GM12892 (cell line): ENCODE measurements at regions not wholly inside any gene's neighbourhood (a gene's known extent, or its start where the extent isn't known, plus 50 kb on each side); places are given as distances from the start of the nearest gene placed in this dataset.

Experiments used
- DNase-seq: peaks from one replicate; pipeline ENCODE4 v3.0.0; 2011; ENCODE audit not compliant: insufficient read length
- FAIRE-seq: peaks from 2 replicates; lab custom pipeline; 2011; peaks lifted over from hg19 to GRCh38; lab: Jason Lieb, UNC
- POLR2A ChIP-seq: IDR thresholded peaks from 2 replicates; pipeline ENCODE4 v1.6.1; 2011; ENCODE audit warnings: low read depth, low read length, control low read depth
- POLR2AphosphoS5 ChIP-seq: IDR thresholded peaks from 2 replicates; pipeline ENCODE4 v1.6.1; 2011; ENCODE audit warnings: low read depth, low read length, control low read depth
- TAF1 ChIP-seq: IDR thresholded peaks from 2 replicates; pipeline ENCODE4 v1.6.1; 2011; ENCODE audit warnings: low read depth, mild to moderate bottlenecking, control low read depth, low read length, borderline replicate concordance

DNA sequence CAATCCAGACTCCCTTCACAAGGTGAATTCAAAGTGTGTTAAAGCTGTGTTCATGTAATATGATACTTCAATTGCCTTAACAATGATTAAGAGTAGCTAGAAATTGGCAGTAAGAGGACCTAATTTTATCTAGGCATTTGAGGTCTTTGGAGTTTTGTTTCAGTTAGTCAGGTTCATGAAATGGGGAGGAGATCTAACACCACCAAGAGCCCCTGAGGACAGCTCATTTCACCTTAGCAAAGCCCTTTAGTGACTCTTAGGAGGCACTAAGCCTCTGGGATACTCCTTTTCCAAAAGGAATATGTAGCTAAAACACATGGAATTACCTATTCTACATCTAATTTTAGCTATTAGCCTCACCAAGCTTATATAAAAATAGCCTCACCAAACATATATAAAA lies 716.5 kb upstream of the RAB6C start:
- DNase-seq (no peak), FAIRE-seq (no peak)
- TF ChIP-seq TAF1 (no peak), POLR2A (no peak), POLR2AphosphoS5 (no peak)

DNA sequence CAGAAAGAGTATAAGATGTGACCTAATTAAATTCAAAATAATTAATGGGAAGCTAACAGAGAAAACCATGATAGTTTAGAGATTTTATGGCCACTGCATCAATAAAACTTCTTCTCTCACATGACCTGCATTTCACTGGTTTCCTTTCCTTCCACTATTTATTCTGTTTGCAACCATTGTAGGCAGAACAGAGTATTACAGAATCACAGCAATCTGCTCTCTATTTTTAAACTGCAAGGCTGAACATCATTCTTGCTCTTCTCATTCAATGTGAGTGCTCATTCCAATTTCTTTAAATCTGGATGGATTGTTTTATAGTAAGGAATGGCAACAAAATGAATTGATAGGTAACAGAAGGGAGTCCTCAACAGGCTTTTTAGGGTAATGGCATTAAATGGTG lies 715.5 kb upstream of the RAB6C start:
- FAIRE-seq (no peak), DNase-seq (no peak)
- no peak for TF ChIP-seq POLR2A
- no peak for TF ChIP-seq POLR2AphosphoS5
- no peak for TF ChIP-seq TAF1

DNA sequence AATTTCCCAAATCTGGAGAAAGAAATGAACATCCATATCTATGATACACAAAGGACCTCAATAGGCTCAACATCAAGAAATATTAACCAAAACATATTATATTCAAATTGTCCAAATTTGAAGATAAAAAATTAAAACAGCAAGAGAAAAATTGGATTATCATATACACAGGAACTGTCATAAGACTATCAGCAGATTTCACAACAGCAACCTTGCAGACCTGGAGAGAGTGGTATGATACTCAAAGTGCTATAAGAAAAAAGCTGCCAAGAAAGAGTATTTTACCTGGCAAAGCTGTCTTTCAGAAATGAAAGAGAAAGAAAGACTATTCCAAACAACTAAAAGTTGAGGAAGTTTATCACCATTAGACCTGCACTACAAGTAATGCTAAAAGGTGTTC lies 711.9 kb upstream of the RAB6C start:
- no peak for FAIRE-seq
- no peak for DNase-seq
- no peak for TF ChIP-seq POLR2AphosphoS5
- no peak for TF ChIP-seq POLR2A
- TF ChIP-seq TAF1 = no peak

DNA sequence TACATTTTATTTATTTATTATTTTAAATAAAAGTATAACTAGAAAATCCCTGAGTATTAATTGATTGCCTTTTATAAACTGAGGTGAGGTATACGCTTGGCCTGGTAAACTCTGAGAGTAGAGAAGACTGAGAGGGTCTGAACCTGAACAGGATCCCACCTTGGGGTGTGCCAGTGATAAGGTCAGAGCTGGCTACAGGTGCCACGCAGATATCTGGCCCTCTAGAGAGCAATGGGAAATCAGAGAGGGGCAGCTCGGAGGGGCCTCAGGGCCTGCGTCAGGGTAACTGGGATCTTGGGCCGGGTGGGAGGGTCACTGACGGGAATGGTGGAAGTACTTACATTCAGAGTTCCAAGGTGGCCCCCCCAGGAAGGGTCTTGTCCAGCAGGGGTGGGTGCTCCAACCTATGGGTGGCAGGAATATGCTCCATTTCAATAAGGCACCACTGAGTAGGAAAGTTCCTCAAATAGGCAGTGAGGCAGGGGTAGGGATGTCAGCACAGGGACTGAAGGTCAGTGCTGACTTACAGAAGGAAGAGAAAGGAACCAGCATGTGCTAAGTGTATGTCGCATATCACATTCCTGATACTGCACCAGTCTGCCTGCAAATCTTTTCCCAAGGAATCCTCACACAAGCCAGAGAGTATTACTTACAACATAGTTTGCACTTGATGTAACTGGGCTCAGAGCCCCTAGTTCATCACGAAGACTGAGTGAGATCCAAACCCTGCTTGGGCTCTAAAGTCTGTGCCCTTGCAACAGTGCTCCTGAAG lies 706.0 kb upstream of the RAB6C start:
- TF ChIP-seq POLR2A = no peak
- no peak for TF ChIP-seq POLR2AphosphoS5
- no peak for TF ChIP-seq TAF1
- DNase-seq = no peak
- FAIRE-seq = no peak

DNA sequence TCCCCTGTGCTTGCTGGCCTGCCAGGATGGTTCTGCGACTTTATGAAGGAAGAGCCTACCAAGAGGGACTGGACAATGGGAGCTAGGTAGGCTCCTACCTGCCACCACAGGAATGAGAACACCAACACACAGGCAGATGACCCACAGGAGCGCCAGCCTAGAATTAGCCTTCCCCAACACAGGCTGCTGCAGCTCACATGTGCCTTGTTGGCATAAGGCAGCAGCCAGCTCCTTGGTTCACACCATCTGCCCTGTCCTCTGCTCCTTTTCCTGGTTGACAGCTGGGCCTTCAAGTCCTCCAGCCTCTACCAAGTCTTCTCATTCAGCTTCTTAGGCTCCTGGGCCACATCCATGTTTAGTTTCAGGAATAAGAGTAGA lies 705.4 kb upstream of the RAB6C start:
- TF ChIP-seq TAF1 (no peak), POLR2A (no peak), POLR2AphosphoS5 (no peak)
- no peak for DNase-seq
- FAIRE-seq = no peak

DNA sequence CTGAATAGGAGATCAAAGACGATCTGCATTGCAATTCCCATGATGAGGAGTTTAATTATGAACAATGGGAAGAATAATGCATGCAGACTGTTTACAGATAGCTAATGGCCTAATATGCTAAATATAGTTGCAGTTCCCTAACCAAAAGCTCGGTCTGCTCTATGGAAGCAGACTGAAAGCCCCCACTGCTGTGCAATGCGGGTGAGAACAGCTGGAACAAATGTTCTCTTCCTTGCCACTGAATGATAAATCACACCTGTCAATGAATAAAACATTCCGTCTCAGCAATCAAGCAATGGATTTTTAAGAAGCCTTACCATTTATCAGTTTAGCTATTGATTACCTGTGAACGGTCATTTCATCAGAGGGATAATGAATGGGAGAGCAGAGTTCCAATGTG lies 704.5 kb upstream of the RAB6C start:
- DNase-seq (no peak), FAIRE-seq (no peak)
- TF ChIP-seq POLR2A (no peak), POLR2AphosphoS5 (no peak), TAF1 (no peak)

DNA sequence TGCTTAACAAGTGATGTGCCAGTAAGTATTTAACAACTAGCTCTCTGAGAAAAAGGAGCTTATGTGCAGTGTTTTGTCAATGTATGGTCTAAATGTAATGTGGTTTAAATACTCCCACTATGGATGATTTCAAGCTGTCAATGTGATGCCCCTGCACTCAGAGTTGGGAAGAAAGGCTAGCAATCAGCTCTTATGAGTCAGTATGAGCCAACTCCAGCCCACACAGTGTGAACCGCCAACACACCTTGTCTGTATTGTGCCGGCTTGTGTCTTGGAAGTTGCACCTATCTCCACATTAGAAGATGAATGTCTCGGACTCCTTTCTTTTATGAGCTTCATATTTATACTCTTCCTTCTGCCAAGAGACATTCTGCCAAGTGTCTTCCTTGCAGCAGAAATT lies 703.8 kb upstream of the RAB6C start:
- DNase-seq (no peak), FAIRE-seq (no peak)
- TF ChIP-seq TAF1 = no peak
- no peak for TF ChIP-seq POLR2A
- no peak for TF ChIP-seq POLR2AphosphoS5

DNA sequence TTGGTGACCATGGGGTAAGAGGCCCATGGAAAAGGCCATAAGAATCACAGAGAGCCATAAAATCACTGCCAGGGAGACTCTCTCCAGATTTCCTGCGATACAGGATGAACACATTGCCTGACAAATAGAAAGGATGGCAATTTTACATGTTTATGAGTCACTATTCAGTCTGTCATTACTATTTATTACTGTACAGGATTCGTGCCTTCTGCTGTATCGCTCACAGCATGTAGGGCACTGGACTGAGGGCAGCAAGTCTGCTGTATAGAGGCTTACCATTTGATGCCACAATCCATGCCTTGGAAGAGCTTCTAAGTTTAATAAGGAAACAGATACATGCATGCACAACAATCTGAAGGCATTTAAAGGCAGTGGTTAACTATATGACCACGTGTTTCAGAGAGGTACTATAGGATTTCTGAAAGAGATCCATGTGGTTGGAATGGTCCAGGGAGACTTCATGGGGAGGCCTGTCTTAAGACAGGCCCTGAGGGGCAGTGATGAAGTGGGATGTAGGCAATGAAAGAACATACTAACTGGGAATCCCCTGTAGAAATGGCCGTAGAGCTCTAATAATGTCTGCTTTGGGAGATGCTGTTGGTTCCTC lies 702.4 kb upstream of the RAB6C start:
- FAIRE-seq = no peak
- DNase-seq = no peak
- TF ChIP-seq POLR2AphosphoS5 (no peak), TAF1 (no peak), POLR2A (no peak)

DNA sequence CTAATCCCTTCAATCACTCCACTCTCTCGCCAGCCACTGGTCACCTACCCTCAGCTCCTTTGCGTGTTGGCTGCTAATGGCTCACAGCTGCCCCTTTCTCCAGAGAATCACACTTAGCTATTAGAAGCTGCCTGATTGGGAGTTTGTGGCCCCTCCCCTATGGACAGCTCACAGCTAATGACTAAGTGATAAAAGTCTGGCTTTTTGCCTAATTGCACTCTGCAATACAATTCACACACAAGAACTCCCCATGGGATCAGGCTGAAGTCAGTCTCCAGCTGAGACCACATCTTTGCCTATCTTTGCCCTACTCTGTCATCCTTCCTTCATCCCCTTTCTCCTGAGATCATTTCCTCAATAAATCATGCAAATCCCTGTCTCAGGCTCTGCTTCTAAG lies 701.9 kb upstream of the RAB6C start:
- TF ChIP-seq POLR2A (no peak), TAF1 (no peak), POLR2AphosphoS5 (no peak)
- FAIRE-seq (no peak), DNase-seq (no peak)

DNA sequence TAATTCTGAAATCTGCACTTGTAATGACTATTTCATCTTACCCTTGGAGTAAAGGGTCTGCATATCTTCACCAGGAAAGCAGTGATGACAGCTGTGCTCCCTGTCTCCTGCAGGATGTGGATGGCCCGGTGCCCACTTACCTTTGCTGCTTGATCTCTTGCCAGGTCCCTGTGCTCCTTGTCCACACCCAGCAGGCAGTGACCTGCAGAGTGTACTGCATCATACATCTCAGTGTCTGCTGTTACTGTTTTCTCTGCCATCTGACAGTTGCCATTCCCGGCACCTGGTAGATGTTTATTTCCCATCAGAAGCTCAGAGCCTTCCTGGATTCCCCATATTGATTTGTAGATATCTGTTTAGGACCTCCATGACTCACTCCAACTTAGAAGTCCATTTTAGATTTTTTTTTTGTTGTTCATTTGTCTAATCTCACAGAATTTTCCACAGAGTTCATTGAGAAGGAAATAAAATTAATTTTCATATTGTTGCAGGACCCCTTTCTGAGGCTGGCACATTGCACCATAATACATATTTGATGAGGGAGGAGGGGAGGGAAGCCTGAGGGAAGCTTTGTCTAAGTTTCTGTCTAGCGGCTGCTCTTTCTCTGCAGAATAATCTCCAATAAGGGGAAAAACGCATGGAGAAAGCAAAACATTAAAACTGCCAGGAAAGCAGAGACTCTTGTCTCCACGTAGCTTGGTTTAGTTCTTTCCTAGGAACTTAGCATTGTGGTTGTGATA lies 697.5 kb upstream of the RAB6C start:
- no peak for TF ChIP-seq TAF1
- FAIRE-seq (no peak), DNase-seq (no peak)

DNA sequence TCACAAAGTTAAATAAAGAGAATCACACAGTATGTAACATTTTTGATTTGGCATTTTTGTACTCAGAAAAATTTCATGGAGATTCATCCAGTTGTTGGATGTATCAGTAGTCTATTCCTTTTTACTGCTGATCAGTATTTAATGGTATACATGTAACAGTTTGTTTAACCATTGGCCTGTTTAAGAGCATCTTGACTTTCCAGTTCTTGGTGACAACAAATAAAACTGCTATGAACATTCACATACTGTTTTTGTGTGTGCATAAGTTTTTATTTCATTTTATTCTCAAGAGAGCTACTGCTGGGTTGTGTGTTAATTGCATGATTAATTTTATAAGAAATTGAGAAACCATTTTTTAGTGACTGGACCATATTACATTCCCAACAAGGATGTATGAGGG lies 694.5 kb upstream of the RAB6C start:
- TF ChIP-seq TAF1 (no peak), POLR2AphosphoS5 (no peak), POLR2A (no peak)
- no peak for DNase-seq
- no peak for FAIRE-seq

DNA sequence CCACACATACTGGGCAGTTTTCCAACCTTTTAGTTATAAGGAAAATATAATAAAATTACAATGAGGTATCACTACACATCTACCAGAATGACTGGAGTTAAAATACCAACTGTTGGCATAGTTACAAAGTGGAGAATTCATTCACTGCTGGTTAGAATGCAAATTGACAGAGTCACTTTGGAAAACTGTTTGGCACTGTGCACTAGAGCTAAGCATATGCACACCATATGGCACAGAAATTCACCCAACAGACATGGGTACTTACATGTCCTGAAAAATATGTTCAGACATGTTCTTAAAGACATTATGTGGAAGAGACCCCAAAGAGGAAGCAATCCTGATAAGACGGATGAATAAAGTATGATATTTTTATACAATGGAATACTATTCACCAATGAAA lies 686.1 kb upstream of the RAB6C start:
- FAIRE-seq (no peak), DNase-seq (no peak)
- no peak for TF ChIP-seq POLR2AphosphoS5
- TF ChIP-seq POLR2A = no peak
- no peak for TF ChIP-seq TAF1

DNA sequence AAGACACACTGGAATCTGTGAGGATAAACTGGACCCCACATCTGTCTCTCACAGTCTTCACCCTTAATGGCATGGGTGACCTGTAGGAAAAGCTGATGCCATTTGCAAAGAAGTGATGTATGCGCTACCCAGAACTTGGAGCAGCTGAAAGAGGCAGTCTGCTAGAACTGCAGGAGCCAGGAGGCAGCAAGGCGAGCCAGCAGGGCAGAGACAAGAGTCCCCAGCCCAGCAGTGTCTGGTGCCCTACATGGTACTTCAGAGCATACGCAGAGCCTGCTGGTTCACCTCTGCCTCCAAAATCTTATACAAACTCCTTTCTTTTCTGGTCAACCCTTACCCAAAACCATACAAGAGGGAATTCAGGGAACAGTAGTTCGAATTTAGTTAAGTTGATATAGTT lies 683.1 kb upstream of the RAB6C start:
- FAIRE-seq (no peak), DNase-seq (no peak)

More for the DNA sequence above, 683.1 kb upstream of the RAB6C start:
- TF ChIP-seq POLR2AphosphoS5 = no peak
- no peak for TF ChIP-seq POLR2A
